ENCODE measurements at regions not wholly inside any gene's neighbourhood (a gene's known extent, or its start where the extent isn't known, plus 50 kb on each side); places are given as distances from the start of the nearest gene placed in this dataset.
"Not testable (repeated sequence)": the region's sequence is repeated elsewhere in the genome, so short reads cannot be mapped to it uniquely, and the experiment has no call there.

DNA sequence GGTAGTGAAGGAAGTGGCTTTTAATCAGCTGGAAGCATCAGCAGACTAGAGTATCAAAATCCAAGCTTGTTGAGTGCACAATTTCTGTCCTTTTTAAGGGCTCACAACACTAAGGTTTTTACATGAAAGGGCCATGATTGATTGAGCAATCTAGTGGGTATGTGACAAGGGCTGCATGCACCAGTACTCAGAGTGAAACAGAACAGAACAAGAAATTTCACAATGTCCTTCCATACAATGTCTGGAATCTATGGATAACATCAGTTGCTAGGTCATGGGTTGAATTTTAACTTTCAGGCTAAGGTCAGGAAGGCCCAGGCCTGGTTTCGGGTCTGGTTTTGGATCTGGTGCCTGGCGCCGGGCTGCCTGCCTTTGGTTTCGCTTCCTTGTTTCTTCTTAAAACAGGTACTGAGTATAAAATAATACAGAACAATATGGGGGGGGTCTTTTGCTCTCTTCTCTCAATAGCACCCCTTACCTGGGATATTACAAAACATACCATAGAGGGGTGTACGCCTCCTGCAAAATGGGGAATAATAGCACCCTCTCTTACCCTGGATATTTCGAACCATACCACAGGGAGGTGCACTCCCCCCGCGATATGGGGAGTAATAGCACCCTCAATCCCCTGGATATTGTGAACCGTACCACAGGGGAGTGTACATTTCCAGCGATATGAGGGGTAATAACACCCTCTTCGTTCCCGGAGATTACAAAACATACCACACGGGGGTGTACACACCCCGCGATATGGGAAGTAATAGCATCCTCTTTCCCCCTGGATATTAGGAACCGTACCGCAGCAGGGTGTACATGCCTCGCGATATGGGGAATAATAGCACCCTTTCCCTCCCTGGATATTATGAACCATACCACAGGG, 59.4 kb upstream of the CEACAM21 start:
- not testable (repeated sequence) for H3K4me2 ChIP-seq (ENCODE audit: low read length, poor library complexity, severe bottlenecking); H2BK12ac ChIP-seq (ENCODE audit: low read length in 2 of 2); H2BK15ac ChIP-seq (ENCODE audit: low read depth, poor library complexity, severe bottlenecking); H3K4me1 ChIP-seq (ENCODE audit: control insufficient read depth, insufficient read depth, low read depth, low read length); H3K4me3 ChIP-seq (ENCODE audit: insufficient read depth in 1 of 2, low read depth in 1 of 2, low read length in 2 of 2); H3K27ac ChIP-seq (ENCODE audit: low read length, poor library complexity, severe bottlenecking); H4K8ac ChIP-seq (ENCODE audit: low read length); H3K18ac ChIP-seq (ENCODE audit: low read depth in 1 of 2, low read length in 2 of 2); H4K91ac ChIP-seq (ENCODE audit: low read length); H3K4ac ChIP-seq (ENCODE audit: low read depth in 1 of 2, low read length in 2 of 2); H2AK5ac ChIP-seq (ENCODE audit: low read length, severe bottlenecking); H3K23ac ChIP-seq (ENCODE audit: low read length in 2 of 2); H3K9me3 ChIP-seq (ENCODE audit: control insufficient read depth, low read length); H3K9ac ChIP-seq (ENCODE audit: low read length); H3K79me1 ChIP-seq (replicated peaks; ENCODE audit: low read length, poor library complexity, severe bottlenecking); H3K36me3 ChIP-seq (ENCODE audit: control insufficient read depth in 1 of 2, insufficient read depth in 2 of 2, low read depth in 1 of 2, low read length in 2 of 2); H2BK5ac ChIP-seq (ENCODE audit: low read depth, low read length, poor library complexity, severe bottlenecking); H2AFZ ChIP-seq (ENCODE audit: low read depth, low read length); H2BK120ac ChIP-seq (ENCODE audit: low read depth, low read length); H3K14ac ChIP-seq (ENCODE audit: low read length in 2 of 2)
- DNase-seq: peak; percentile 45
- peaks cover 18 to 95% of the 10 kb centered on the region in 2 experiments for H3K27me3 ChIP-seq (ENCODE audit: control insufficient read depth in 1 of 2, insufficient read depth in 1 of 2, low read length in 2 of 2)
- WGBS: 94% methylated on average over 16 of the region's 19 CpGs

DNA sequence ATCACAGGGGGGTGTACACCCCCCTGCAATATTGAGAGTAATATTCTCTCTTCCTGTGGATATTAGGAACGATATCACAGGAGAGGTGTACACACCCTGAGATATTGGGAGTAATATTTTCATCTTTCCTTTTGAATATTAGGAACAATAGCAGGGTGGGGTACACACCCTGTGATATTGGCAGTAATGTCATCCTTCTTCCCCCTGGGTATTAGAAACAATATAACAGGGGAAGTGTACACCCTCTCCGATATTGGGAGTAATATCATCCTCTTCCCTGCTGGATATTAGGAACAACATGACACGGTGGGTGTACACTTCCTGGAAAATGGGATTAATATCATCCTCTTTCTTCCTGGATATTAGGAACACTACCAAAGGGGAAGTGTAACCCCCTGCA, 57.8 kb upstream of the CEACAM21 start:
- DNase-seq: no peak
- H4K91ac ChIP-seq (ENCODE audit: low read length): no peak overlapping the region
- no peak overlapping the region for H3K18ac ChIP-seq (ENCODE audit: low read depth in 1 of 2, low read length in 2 of 2)
- no peak overlapping the region for H3K9ac ChIP-seq (ENCODE audit: low read length)
- H3K23ac ChIP-seq (ENCODE audit: low read length in 2 of 2): no peak overlapping the region
- H2BK15ac ChIP-seq (ENCODE audit: low read depth, poor library complexity, severe bottlenecking): no peak overlapping the region
- no peak overlapping the region for H3K27ac ChIP-seq (ENCODE audit: low read length, poor library complexity, severe bottlenecking)
- H2AK5ac ChIP-seq (ENCODE audit: low read length, severe bottlenecking): no peak overlapping the region
- WGBS: 60% methylated on average over 1 of the region's 3 CpGs
- no peaks in the 10 kb centered on the region for H3K9me3 ChIP-seq (ENCODE audit: control insufficient read depth, low read length)
- no peak overlapping the region for H3K4me3 ChIP-seq (ENCODE audit: insufficient read depth in 1 of 2, low read depth in 1 of 2, low read length in 2 of 2)
- H3K27me3 ChIP-seq (ENCODE audit: control insufficient read depth in 1 of 2, insufficient read depth in 1 of 2, low read length in 2 of 2): peaks cover 23 to 96% of the 10 kb centered on the region in 2 experiments
- H3K4me2 ChIP-seq (ENCODE audit: low read length, poor library complexity, severe bottlenecking): no peak overlapping the region
- no peak overlapping the region for H3K4ac ChIP-seq (ENCODE audit: low read depth in 1 of 2, low read length in 2 of 2)
- H2AFZ ChIP-seq (ENCODE audit: low read depth, low read length): no peak overlapping the region
- no peak overlapping the region for H3K14ac ChIP-seq (ENCODE audit: low read length in 2 of 2)
- H2BK120ac ChIP-seq (ENCODE audit: low read depth, low read length): no peak overlapping the region
- no peak overlapping the region for H4K8ac ChIP-seq (ENCODE audit: low read length)
- H3K79me1 ChIP-seq (replicated peaks; ENCODE audit: low read length, poor library complexity, severe bottlenecking): no peaks in the 10 kb centered on the region
- no peak overlapping the region for H2BK5ac ChIP-seq (ENCODE audit: low read depth, low read length, poor library complexity, severe bottlenecking)
- no peaks in the 10 kb centered on the region for H3K4me1 ChIP-seq (ENCODE audit: control insufficient read depth, insufficient read depth, low read depth, low read length)
- no peaks in the 10 kb centered on the region for H3K36me3 ChIP-seq (ENCODE audit: control insufficient read depth in 1 of 2, insufficient read depth in 2 of 2, low read depth in 1 of 2, low read length in 2 of 2)
- no peak overlapping the region for H2BK12ac ChIP-seq (ENCODE audit: low read length in 2 of 2)

DNA sequence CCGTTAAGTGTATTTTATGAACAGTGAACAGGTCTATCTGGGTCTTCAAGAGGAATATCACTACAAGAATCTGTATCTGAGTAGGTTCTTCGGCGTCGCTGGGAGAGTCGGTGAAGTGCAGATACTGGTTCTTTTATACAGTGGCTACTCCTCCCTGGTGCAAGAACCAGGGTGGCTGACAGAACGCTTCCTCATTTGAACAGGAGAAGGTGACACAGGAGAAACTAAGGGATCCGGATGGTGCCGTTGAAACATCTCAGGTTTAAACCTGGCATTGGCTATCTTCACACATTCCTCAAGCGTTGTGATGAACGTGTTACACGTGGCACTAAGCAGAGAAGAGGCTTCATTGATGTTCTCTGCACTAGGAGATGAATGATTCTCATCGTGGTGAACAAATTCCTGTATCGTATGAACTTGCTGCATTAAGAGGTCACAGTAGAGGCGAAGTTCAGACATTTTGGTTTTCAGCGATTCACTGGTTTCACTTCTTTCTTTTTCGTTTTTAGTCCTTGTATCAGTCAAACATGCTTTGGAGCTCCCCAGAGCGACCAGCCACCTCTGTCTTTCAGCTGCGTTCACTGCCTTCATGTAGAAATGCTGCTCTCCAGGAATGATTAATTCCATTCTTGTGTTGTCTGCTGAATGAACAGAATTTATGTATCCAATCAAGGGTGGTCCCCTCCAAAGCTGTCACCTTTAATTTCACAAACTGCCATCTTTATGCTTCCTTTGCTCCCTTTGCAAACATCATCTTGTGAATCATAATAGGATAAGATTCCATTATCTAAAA, 54.6 kb upstream of the CEACAM21 start:
- H2AFZ ChIP-seq (ENCODE audit: low read depth, low read length); H3K4me3 ChIP-seq (ENCODE audit: insufficient read depth in 1 of 2, low read depth in 1 of 2, low read length in 2 of 2); H2AK5ac ChIP-seq (ENCODE audit: low read length, severe bottlenecking); H4K8ac ChIP-seq (ENCODE audit: low read length); H2BK120ac ChIP-seq (ENCODE audit: low read depth, low read length); H3K9ac ChIP-seq (ENCODE audit: low read length); H2BK15ac ChIP-seq (ENCODE audit: low read depth, poor library complexity, severe bottlenecking); H3K23ac ChIP-seq (ENCODE audit: low read length in 2 of 2); H3K27ac ChIP-seq (ENCODE audit: low read length, poor library complexity, severe bottlenecking); DNase-seq; H3K9me3 ChIP-seq (ENCODE audit: control insufficient read depth, low read length); H3K36me3 ChIP-seq (ENCODE audit: control insufficient read depth in 1 of 2, insufficient read depth in 2 of 2, low read depth in 1 of 2, low read length in 2 of 2); H3K14ac ChIP-seq (ENCODE audit: low read length in 2 of 2); H3K18ac ChIP-seq (ENCODE audit: low read depth in 1 of 2, low read length in 2 of 2); H2BK5ac ChIP-seq (ENCODE audit: low read depth, low read length, poor library complexity, severe bottlenecking); H2BK12ac ChIP-seq (ENCODE audit: low read length in 2 of 2); H3K4me2 ChIP-seq (ENCODE audit: low read length, poor library complexity, severe bottlenecking); H3K79me1 ChIP-seq (replicated peaks; ENCODE audit: low read length, poor library complexity, severe bottlenecking); H3K4me1 ChIP-seq (ENCODE audit: control insufficient read depth, insufficient read depth, low read depth, low read length); H3K4ac ChIP-seq (ENCODE audit: low read depth in 1 of 2, low read length in 2 of 2); H4K91ac ChIP-seq (ENCODE audit: low read length): not testable (repeated sequence)
- peaks cover 10 to 95% of the 10 kb centered on the region in 2 experiments for H3K27me3 ChIP-seq (ENCODE audit: control insufficient read depth in 1 of 2, insufficient read depth in 1 of 2, low read length in 2 of 2)
- 75% methylated on average over 17 of the region's 18 CpGs for WGBS

DNA sequence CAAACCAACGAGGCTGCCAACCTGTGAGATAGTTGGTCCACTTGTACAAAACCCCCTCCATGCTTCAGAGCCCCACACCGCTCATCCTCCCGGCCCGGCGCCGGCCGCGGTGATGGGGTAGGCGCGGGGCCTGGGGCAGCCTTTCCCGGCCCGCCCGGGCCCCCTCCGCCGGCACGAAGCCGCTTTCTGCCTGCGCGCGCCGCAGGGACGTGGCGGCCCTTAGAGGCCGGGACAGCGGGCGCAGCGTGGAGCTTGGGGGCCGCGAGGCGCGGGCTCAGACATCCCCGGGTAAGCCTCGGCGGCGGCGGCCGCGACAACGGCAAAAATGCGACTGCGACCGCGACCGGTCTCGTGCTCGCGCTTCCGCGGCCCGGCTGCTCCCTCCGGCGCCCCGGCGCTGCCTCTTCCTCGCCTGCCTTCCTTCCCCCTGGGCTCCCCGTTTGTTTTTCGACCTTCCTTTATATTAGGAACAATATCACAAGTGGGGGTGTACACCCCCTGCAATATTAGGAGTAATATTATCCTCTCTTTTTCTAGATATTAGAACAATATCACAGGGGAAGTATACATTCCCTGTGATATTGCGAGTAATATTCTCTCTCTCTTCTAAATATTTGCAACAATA, 53.9 kb upstream of the CEACAM21 start:
- Histone ChIP-seq H2BK12ac (ENCODE audit: low read length in 2 of 2) (no peak overlapping the region), H3K79me1 (replicated peaks; ENCODE audit: low read length, poor library complexity, severe bottlenecking) (no peaks in the 10 kb centered on the region), H3K14ac (ENCODE audit: low read length in 2 of 2) (no peak overlapping the region), H3K4me1 (ENCODE audit: control insufficient read depth, insufficient read depth, low read depth, low read length) (no peaks in the 10 kb centered on the region), H3K23ac (ENCODE audit: low read length in 2 of 2) (no peak overlapping the region), H3K9ac (ENCODE audit: low read length) (no peak overlapping the region), H2AFZ (ENCODE audit: low read depth, low read length) (no peak overlapping the region), H4K8ac (ENCODE audit: low read length) (no peak overlapping the region), H3K36me3 (ENCODE audit: control insufficient read depth in 1 of 2, insufficient read depth in 2 of 2, low read depth in 1 of 2, low read length in 2 of 2) (no peaks in the 10 kb centered on the region), H2AK5ac (ENCODE audit: low read length, severe bottlenecking) (no peak overlapping the region), H3K27ac (ENCODE audit: low read length, poor library complexity, severe bottlenecking) (no peak overlapping the region), H3K4me3 (ENCODE audit: insufficient read depth in 1 of 2, low read depth in 1 of 2, low read length in 2 of 2) (no peak overlapping the region), H3K9me3 (ENCODE audit: control insufficient read depth, low read length) (no peaks in the 10 kb centered on the region), H3K18ac (ENCODE audit: low read depth in 1 of 2, low read length in 2 of 2) (no peak overlapping the region), H3K27me3 (ENCODE audit: control insufficient read depth in 1 of 2, insufficient read depth in 1 of 2, low read length in 2 of 2) (peaks cover 10 to 88% of the 10 kb centered on the region in 2 experiments), H3K4ac (ENCODE audit: low read depth in 1 of 2, low read length in 2 of 2) (no peak overlapping the region), H3K4me2 (ENCODE audit: low read length, poor library complexity, severe bottlenecking) (no peak overlapping the region), H2BK120ac (ENCODE audit: low read depth, low read length) (no peak overlapping the region), H2BK15ac (ENCODE audit: low read depth, poor library complexity, severe bottlenecking) (no peak overlapping the region), H2BK5ac (ENCODE audit: low read depth, low read length, poor library complexity, severe bottlenecking) (no peak overlapping the region), H4K91ac (ENCODE audit: low read length) (no peak overlapping the region)
- DNase-seq: no peak
- WGBS: 65% methylated on average over 22 of the region's 58 CpGs
